Subcutaneous abdominal adipose tissue (tissue), 5 donors: ENCODE measurements at regions not wholly inside any gene's neighbourhood (a gene's known extent, or its start where the extent isn't known, plus 50 kb on each side); places are given as distances from the start of the nearest gene placed in this dataset.

Experiments used
- H3K27ac ChIP-seq: one replicate; pipeline ENCODE4 v1.7.0; 2013; ENCODE audit warnings: low read depth, mild to moderate bottlenecking, inconsistent platforms, low read length, moderate library complexity
- H3K27me3 ChIP-seq, 5 donors: one replicate each; pipeline ENCODE4 v1.7.0; 2013; ENCODE audit warnings: low read length in 5 of 5, inconsistent platforms in 1 of 5; ENCODE audit not compliant: control insufficient read depth in 5 of 5, insufficient read depth in 4 of 5
- H3K36me3 ChIP-seq, 5 donors: one replicate each; pipeline ENCODE4 v1.7.0; 2013; ENCODE audit warnings: low read length in 5 of 5; ENCODE audit not compliant: control insufficient read depth in 5 of 5, insufficient read depth in 5 of 5
- H3K4me1 ChIP-seq, 5 donors: one replicate each; pipeline ENCODE4 v1.7.0; 2013; ENCODE audit warnings: low read length in 5 of 5, mild to moderate bottlenecking in 3 of 5, moderate library complexity in 1 of 5; ENCODE audit not compliant: control insufficient read depth in 5 of 5, insufficient read depth in 5 of 5
- H3K4me3 ChIP-seq, 5 donors: one replicate each; pipeline ENCODE4 v1.7.0; 2013; ENCODE audit warnings: low read length in 5 of 5, low read depth in 1 of 5
- H3K9ac ChIP-seq, 5 donors: one replicate each; pipeline ENCODE4 v1.7.0; 2013; ENCODE audit warnings: low read length in 5 of 5, mild to moderate bottlenecking in 4 of 5, moderate library complexity in 3 of 5
- H3K9me3 ChIP-seq, 5 donors: one replicate each; pipeline ENCODE4 v1.7.0; 2013; ENCODE audit warnings: low read length in 5 of 5; ENCODE audit not compliant: control insufficient read depth in 5 of 5
- donor health status: healthy.
- donor health status: healthy.
- donor health status: healthy.
- donor health status: healthy.
- donor health status: healthy.

GRCh38 chr1:22196041-22196440 lies 53.1 kb upstream of the WNT4 start:
- no peaks in the 10 kb centered on the region for H3K9me3 ChIP-seq
- H3K27ac ChIP-seq, result no peak overlapping the region
- H3K27me3 ChIP-seq, result peaks cover 0 to 8% (median 4%) of the 10 kb centered on the region in 5 donors
- no peak overlapping the region for H3K4me3 ChIP-seq
- no peaks in the 10 kb centered on the region for H3K36me3 ChIP-seq
- no peak overlapping the region for H3K9ac ChIP-seq
- no peaks in the 10 kb centered on the region for H3K4me1 ChIP-seq

- Histone ChIP-seq H3K9me3 (no peaks in the 10 kb centered on the region), H3K9ac (no peak overlapping the region), H3K4me1 (no peaks in the 10 kb centered on the region), H3K27ac (no peak overlapping the region), H3K27me3 (peaks cover 0 to 8% (median 5%) of the 10 kb centered on the region in 5 donors), H3K4me3 (no peak overlapping the region), H3K36me3 (no peaks in the 10 kb centered on the region)
Observed at GRCh38 chr1:22196641-22197040, 53.7 kb upstream of the WNT4 start.

- Histone ChIP-seq H3K4me3 (no peak overlapping the region), H3K27me3 (peaks cover 0 to 9% (median 5%) of the 10 kb centered on the region in 5 donors), H3K9ac (no peak overlapping the region), H3K4me1 (no peaks in the 10 kb centered on the region), H3K9me3 (no peaks in the 10 kb centered on the region), H3K27ac (no peak overlapping the region), H3K36me3 (no peaks in the 10 kb centered on the region)
Observed at GRCh38 chr1:22197644-22198043, 54.7 kb upstream of the WNT4 start.

- H3K9ac ChIP-seq, result no peak overlapping the region
- no peak overlapping the region for H3K4me3 ChIP-seq
- H3K27me3 ChIP-seq, result peaks cover 0 to 22% (median 5%) of the 10 kb centered on the region in 5 donors
- no peaks in the 10 kb centered on the region for H3K36me3 ChIP-seq
- no peaks in the 10 kb centered on the region for H3K9me3 ChIP-seq
- H3K4me1 ChIP-seq, result no peaks in the 10 kb centered on the region
- no peak overlapping the region for H3K27ac ChIP-seq
Observed at GRCh38 chr1:22201023-22201422, 58.1 kb upstream of the WNT4 start.

GRCh38 chr1:22203335-22203734 lies 60.4 kb upstream of the WNT4 start:
- Histone ChIP-seq H3K9me3 (no peaks in the 10 kb centered on the region), H3K9ac (no peak overlapping the region), H3K4me3 (no peak overlapping the region), H3K27me3 (peaks cover 3 to 37% (median 13%) of the 10 kb centered on the region in 5 donors), H3K4me1 (no peaks in the 10 kb centered on the region), H3K36me3 (no peaks in the 10 kb centered on the region), H3K27ac (no peak overlapping the region)

GRCh38 chr1:22204057-22204840 lies 61.4 kb upstream of the WNT4 start:
- no peaks in the 10 kb centered on the region for H3K36me3 ChIP-seq
- H3K27me3 ChIP-seq, result peaks cover 13 to 47% (median 21%) of the 10 kb centered on the region in 5 donors
- no peaks in the 10 kb centered on the region for H3K9me3 ChIP-seq
- H3K9ac ChIP-seq, result no peak overlapping the region
- no peak overlapping the region for H3K27ac ChIP-seq
- no peak overlapping the region for H3K4me3 ChIP-seq
- no peaks in the 10 kb centered on the region for H3K4me1 ChIP-seq

GRCh38 chr1:22204989-22205913 lies 62.4 kb upstream of the WNT4 start:
- Histone ChIP-seq H3K9ac (no peak overlapping the region), H3K36me3 (no peaks in the 10 kb centered on the region), H3K9me3 (no peaks in the 10 kb centered on the region), H3K27ac (no peak overlapping the region), H3K4me3 (no peak overlapping the region), H3K4me1 (no peaks in the 10 kb centered on the region), H3K27me3 (peaks cover 19 to 55% (median 29%) of the 10 kb centered on the region in 5 donors)

- Histone ChIP-seq H3K9me3 (no peaks in the 10 kb centered on the region), H3K27me3 (peaks cover 33 to 65% (median 37%) of the 10 kb centered on the region in 5 donors), H3K36me3 (no peaks in the 10 kb centered on the region), H3K9ac (no peak overlapping the region), H3K27ac (no peak overlapping the region), H3K4me3 (no peak overlapping the region), H3K4me1 (no peaks in the 10 kb centered on the region)
Observed at GRCh38 chr1:22206551-22207125, 63.7 kb upstream of the WNT4 start.

- H3K4me1 ChIP-seq, result no peaks in the 10 kb centered on the region
Observed at GRCh38 chr1:22207511-22208267, 64.8 kb upstream of the WNT4 start.

More at GRCh38 chr1:22207511-22208267, 64.8 kb upstream of the WNT4 start:
- H3K27ac ChIP-seq, result no peak overlapping the region
- no peak overlapping the region for H3K9ac ChIP-seq
- H3K9me3 ChIP-seq, result no peaks in the 10 kb centered on the region
- no peak overlapping the region for H3K4me3 ChIP-seq
- H3K27me3 ChIP-seq, result peaks cover 41 to 69% (median 46%) of the 10 kb centered on the region in 5 donors
- H3K36me3 ChIP-seq, result no peaks in the 10 kb centered on the region
